Muscle of arm (tissue), 1 donor: ENCODE measurements at regions not wholly inside any gene's neighbourhood (a gene's known extent, or its start where the extent isn't known, plus 50 kb on each side); places are given as distances from the start of the nearest gene placed in this dataset.

ENCODE experiments used
- DNase-seq: peaks from one replicate; pipeline ENCODE4 v3.0.0-alpha.2; 2013

DNA sequence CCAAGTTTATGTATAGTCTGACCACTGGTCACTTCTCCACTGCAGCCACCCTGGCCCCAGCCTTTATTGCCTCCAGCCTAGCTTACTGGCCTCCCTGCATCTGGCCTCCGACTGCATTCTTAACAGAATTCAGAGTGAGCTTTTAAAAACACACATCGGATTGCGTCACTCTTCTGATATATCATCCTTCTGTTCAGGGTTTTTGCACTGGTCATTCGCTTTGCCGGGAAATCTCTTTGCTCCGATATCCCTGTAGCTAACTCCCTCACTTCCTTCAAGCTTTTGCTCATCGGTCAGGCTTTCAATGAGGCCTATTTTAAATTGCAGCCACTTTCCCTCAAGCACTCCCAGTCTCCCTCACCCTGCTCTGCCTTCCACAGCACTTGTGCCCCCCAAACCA lies 101.6 kb upstream of the DLX2 start:
- DNase-seq, result no peak

DNA sequence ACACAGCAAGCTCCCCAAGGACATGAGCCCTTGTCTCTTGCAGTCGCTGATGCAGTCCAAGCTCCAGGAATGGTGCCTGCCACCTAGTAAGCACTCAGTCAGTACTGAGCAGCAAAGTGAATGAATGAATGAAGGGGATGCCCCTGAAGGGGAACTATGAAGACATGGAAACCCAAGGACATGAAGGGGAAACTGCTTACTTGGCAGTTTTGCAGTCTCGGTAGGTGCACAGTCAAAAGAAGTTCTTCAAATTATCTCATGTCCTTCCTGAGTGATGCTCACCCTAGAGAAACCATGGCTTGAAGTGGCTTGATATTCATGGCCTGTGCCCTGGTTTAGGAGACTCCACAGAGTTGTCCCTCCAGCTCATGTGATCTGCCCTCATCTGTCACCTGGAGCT lies 102.1 kb upstream of the DLX2 start:
- DNase-seq, result no peak

DNA sequence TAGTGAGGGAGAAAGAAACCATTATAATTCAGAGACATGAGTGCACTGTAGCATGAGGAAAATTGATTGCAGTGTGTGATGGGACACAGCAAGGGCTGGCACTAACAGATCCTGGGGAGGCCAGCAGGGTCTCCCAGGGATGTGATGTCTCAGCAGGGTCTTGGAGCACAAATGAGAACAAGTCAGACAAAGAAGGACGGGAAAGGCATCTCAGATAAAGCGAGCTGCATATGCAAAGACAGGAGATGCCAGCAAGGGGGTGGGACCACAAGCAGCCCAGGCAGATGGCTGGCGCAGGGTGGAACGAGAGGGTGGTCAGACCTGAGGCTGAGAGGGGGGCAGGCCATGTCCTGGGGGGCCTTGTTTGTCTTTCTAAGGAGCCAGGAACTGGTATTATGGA lies 102.6 kb upstream of the DLX2 start:
- no peak for DNase-seq

DNA sequence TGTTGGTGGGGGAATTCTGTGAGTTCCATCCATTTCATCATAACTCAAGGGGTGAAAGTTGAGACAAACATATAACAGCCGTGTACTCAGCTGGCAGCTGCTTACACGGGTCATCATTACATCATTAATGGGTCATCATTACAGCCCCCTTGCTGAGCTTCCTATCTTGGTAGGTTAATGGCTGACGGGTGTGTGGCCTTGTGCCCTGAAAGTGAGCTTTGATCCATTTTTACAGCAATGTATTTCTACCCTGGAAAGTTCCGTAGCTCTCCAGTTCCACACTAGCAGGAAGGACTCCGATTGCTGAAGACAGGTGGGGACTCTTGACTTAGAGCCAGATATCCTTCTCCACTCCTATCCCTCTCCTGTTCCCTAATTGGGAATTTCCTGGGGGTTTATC lies 105.2 kb upstream of the DLX2 start:
- no peak for DNase-seq

DNA sequence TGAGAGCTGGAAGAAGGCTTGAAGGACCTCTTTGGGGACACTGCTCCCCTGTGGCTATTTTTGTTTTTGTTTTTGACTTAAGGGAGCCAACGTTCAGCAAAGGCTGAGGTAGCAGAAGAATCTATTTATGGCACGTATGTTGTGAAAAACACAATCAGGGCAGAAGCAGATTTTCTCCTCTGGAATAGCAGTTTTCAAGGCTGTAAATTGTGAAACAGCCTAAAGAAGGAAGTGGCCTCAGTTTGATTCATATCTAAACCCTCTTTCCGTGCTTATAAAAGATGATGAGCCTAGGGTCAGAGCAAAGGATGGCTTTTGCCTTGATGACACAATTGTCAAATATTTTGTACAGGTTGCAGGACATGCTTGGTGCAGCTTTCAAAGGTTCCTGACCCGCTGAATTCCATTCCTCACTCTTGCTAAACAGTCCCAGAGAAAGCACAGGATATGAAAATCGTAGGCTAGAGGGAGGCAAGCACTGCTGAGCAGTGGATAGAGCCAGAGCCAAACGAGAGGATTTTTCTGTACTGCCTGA lies 106.2 kb upstream of the DLX2 start:
- DNase-seq, result no peak

DNA sequence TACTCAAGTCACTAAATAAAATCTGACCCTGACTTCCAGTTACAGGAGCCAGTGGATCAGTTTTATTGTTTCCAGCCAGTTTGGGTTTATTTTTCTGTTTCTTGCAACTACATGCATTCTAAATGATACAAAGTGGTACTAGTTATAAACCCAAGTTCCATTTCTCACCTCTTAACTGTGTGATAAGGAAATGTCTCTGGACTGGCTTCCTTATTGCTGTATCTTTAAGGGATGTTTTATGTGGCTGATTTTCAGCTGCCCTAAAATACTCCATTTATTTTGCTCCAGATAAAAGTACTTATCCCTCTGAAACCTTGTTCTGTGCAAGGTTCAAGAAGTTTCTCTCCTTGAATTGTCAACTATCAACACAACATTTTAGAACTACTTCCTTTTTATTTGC lies 107.9 kb upstream of the DLX2 start:
- no peak for DNase-seq

DNA sequence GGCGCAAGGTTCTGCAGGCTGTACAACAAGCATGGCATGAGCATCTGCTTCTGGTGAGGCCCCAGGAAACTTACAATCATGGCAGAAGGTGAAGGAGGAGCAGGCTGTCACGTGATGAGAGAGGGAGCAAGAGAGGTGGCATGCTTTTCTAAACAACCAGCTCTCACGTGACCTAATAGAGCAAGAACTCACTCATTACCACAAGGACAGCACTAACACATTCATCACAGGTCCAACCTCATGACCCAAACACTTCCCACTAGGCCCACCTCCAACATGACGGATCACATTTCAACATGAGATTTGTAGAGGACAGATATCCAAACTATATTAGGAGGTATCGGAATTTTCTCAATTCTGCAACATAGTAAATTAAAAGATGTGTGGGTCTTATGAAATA lies 108.8 kb upstream of the DLX2 start:
- no peak for DNase-seq

DNA sequence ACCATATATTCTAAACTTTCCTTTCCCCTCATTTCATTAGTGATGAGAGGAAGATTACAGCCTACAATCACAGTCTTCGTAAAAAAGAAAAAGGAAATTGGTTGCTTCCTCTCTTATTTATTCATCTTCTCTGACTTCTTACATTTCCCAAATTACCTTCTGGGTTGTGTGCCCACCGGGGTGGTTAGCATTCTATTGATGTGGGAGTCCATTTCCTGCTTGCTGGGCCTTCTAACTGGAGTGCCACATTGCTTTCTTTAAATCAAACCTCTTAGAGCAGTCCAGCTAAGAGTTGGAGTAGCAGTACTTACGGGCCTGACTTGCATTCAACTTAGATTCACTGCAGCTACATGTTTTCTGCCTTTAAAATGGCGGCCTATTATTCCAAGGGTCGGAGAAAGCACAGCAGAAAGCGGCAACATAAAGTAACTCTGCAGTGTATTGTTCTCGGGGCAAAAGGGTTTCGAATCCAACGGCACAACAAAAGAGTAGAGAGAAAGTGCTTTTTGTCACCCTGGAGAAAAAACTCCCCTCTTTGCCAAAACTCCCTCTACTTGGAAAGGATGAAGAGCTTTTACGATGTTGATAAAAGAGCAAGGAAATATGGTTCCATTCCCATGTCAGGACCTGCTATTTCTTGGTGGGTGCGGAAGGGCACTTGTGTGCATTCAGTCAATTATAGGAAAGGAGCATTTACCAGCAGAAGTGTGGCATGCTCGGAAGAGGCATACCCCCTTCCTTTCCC lies 110.6 kb upstream of the DLX2 start:
- DNase-seq, result no peak

DNA sequence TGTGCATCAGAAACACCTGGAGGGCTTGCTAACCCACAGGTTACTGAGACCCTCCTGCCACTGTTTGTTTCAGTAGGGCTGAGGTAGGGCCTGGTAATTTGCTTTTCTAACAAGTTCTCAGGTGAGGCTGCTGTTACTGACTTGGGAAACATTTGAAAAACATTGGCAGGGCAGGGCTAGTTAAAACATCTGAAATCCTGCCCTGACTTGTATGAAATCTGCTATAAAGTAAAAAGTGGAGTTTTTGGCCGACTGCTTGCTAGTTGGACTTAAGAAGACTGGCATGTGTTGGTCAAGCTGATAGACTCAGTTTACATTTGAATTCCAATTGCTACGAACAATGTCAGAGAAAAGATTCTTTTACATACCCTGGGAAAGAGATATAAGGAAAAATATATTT lies 111.6 kb upstream of the DLX2 start:
- DNase-seq, result no peak

DNA sequence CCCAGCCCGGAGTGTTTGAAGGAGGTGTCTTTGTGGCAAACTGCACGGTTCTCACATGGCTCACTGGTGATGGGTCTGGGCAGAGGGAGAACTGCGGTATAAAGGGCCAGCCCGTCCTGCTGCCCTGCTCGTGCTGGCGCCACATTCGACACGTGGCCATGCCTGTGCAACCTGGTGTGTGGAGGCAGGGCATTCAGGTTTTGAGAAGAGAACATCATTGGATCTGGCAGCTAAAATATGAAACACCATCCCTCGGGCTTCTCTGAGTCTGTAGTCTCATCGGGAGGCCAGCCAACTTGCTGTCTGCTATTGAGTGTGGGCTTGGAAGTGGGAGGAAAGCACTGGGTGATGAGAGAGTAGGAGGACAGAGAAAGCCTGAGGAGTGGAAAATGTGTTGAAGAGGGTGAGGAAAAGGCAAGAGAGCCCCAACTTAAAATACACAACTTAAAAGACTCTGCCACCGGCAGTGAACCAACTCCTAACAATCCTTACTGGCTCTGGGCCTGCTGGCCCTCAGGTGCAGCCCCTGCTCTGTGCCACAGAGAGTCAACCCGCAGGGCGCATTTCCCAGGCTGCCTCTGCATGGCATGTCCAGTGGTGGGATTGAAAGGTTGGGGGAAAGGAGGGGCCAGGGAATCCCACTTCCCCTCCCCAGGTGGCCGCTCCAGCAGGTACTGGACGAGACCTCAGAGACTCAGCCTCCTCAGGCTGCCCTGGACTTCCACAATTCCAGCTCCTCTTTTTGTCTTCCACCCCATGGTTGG lies 112.7 kb upstream of the DLX2 start:
- no peak for DNase-seq

DNA sequence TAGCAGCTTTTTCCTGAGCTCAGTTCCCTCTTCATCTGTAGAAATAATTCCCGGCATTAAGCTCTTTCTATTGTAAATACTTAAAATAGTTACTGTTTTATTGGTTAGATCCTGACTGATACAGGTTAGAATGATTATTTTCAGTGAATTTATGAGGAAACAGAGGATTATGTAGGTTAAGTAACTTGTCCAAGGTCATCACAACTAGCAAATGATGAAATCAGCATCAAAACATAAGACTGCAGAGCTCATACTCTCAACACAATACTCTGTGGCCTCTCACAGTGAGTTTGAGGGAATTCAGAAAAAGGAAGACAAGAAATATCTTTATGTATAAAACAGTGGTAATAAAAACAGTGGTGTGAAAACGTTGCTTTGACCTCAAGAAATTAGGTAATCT lies 113.2 kb upstream of the DLX2 start:
- no peak for DNase-seq

DNA sequence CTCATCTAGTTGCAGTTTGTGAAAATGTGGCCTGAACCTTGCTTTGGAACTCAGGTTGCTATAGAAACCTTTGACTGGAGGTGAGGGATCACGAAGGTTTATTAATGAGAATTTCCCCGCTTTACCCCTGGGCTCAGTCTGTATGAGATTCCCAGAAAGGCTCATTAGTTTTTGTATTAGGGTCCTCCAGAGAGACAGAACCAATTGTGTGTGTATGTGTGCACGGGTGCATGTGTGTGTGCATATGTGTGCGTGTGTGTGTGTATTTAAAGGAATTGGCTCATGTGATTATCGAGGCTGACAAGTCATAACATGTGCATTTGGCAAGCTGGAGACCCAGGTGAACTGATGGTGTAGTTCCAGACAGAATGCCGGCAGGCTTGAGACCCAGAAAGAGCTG lies 113.8 kb upstream of the DLX2 start:
- DNase-seq, result no peak

DNA sequence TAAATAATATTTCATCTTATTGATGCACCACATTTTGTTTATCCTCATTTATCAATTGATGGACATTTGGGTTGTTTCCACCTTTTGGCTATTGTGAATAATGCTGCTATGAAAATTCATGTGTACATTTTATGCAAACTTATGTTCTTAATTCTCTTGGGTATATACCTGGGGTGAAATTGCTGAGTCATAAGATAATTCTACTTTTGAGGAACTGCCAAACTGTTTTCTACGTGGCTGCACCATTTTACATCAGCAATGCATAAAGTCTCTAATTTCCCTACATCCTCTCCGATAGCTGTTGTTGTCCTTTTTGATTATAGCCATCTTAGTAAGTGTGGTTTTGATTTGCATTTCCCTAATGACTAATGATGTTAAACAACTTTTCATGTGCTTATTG lies 116.5 kb upstream of the DLX2 start:
- DNase-seq, result no peak

DNA sequence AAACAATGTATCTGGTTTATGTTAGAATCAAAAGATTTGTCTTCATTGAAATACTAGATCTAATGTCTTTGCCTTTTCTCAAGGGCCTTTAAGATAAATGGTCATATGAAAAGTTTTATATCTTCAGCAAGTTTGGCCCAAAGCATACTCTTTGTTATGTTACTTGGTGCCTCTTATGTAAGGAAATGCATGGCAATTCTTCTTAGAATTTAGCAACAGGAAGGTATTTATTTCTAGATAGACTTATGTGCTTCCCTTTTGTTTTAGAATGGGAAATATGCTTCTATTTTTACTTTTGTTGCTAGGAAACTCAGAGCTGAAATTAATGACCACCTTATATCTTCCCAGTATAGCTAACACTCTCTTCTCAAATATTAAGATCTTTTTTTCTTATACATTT lies 117.4 kb upstream of the DLX2 start:
- no peak for DNase-seq

DNA sequence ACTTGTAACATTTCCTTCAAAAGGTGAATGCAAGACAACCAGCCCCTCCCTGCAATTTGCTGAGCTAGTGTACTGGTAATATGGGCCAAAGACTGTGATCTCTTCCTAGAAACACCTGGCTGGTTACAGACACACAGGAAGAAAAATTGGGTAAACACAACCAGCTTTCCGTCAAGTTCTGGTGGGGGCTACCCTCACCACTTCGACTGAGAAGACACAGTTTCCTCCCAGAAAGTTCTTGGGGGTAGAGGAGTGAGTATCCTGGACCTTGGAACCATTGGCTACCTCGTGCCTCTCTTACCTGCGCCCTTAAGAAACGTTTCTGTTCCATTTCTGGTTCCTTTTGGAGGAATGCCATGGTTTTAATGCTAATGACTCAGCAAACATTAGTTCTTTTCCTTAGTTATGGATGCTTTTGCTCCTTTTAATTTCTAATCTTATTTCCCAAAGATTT lies 120.9 kb upstream of the DLX2 start:
- no peak for DNase-seq

DNA sequence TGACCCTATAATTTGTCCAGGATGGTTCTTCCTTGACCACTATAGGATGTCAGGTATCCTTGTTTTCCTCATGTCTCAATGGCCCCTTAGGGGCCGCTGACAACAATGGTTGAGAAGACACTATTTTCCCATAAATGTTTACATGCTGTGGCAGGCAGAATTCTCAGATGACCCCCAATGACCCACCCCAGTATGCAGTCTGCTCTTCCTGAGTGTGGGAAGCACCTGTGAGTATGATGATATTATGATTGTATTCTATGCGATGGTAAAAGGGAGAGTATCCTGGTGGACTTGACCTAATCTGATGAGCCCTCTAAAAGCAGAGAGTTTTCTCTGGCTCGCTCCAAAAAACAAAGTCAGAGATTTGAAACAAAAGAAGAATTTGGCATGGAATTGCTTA lies 123.1 kb upstream of the DLX2 start:
- no peak for DNase-seq

DNA sequence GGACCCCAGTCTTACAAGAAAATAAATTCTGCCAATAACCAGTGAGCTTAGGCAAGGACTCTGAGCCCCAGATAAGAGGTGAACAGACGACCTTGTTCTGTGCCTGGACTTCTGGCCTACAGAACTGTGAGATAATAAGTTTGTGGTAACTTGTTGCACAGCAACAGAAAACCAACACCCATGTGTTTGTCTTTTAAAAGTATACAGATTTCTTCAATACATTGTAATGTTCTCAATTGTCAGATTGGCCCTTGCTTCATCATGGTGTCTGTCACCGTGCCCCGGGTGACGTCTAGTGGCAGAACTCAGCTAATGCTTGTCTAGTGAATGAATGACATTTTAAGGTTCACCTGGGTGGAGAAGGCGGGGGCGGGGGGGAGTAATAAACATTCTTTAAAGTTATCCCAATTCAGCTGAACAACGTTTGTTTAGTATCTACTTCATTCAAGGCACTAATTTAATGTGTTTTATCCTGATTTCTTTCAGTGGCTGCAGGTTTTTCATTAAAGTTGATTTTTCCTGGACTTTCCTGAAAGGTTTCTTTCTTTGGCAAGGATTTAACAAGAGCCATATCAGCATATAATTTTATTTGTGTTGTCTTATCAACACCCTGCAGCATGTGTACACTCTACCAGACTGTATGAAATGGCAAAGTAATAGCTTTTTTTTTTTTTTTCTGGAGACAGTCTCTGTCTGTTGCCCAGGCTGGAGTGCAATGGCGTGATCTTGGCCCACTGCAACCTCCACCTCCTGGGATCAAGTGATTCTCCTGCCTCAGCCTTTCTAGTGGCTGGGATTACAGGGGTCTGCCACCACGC lies 123.8 kb upstream of the DLX2 start:
- no peak for DNase-seq

DNA sequence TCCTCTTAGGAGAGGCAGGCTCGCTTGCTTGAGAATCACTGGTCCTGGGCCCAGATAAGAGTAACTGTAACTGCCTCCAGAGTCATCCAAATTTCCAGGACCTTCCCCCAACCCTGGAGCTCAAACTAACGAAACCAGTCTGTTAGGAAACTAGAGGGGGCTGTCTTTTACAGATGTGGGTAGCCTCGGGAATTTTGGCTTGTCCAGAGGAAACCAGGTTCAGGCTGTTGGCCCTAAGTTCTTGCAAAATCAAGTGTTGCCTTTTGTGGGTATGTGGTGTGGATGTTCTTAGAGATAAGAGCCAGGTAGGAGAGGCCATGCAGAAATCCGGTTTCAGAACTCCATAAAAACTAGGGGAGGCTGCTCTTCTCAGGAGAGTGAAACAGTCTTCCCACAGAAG lies 125.0 kb upstream of the DLX2 start:
- DNase-seq, result no peak

DNA sequence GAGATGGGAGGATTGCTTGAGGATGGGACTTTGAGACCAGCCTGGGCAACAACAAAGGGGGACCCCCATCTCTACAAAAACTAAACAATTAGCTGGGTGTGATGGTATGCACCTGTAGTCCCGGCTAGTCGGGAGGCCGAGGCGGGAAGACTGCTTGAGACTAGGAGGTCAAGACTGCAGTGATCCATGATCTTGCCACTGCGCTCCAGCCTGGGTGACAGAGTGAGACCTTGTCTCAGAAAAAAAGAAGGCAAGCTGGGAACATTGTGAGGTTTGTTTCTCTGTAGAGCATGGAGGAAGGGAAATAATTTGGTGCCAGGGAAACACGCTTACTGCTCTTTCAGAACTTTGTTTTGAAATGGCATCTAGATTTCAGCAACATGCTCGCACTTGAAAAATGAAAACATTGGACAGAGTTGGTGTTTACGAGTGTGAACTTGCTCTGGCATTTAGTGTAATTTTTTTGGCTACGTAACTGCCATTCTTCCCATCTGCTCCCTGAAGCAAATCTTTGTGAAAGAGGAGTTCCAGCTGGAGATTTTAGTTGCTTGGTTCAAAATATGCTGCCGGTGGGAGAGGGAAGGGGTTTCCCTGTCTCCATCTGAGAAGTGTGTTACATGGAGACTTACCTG lies 125.6 kb upstream of the DLX2 start:
- no peak for DNase-seq

DNA sequence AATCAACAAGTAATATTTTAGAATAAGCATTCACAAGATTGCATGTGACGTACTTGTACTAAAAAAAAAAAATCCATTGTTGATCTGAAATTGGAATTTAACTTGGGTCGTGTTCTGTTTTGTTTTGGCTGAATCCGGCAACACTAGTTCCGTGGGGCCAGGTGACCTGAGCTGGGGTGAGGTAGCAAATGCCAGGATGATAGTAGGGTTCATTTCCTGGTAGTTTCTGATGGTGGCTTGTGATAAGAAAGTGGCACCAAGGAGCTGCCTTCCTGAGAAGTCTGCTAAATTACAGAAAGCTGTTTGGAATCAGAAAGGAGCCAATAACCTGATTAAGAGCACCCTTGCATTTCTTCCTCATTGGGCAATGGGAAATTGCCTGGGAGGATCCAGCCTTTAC lies 126.4 kb upstream of the DLX2 start:
- DNase-seq, result no peak

DNA sequence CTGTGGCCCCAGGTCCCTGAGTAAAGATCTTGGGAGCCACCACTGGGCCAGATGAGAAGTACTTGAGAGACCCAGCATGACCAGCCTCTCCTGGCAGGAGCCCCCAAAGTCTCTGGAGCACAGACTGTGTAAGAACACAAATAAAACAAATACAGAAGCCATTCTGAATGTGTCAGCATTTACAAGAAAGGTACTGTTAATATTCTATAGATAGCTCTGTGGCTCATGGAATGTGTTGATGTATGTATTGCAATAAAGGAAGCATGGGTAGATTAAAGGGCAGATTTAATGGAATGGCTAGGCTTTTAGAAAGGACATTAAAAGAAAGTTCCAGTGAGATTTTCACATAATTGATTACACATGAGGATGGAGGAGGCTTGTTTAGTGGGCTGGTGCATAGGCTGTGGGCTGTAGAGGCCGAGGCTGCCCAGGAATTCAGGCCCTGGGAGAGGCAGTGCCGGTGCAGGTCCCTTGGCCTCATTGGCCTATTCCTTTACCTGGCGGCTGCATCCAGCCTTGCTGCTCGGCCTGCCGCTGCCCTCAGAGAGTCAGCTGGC lies 127.7 kb upstream of the DLX2 start:
- no peak for DNase-seq
